ENCODE measurements at regions not wholly inside any gene's neighbourhood (a gene's known extent, or its start where the extent isn't known, plus 50 kb on each side); places are given as distances from the start of the nearest gene placed in this dataset.
"Not testable (repeated sequence)": the region's sequence is repeated elsewhere in the genome, so short reads cannot be mapped to it uniquely, and the experiment has no call there.

- TF ChIP-seq POLR2AphosphoS5, POLR2A, EP300, CTCF (IDR thresholded peaks at IDR 0.05): not testable (repeated sequence)
Observed at GRCh38 chr16:29606669-29607427, 56.2 kb upstream of the SPN start.

Data from upper lobe of left lung (tissue), 4 donors.